HG02623 (cell line): ENCODE measurements at regions not wholly inside any gene's neighbourhood (a gene's known extent, or its start where the extent isn't known, plus 50 kb on each side); places are given as distances from the start of the nearest gene placed in this dataset.

Experiments
- ATAC-seq: cut with Tn5 transposase; IDR thresholded peaks from one replicate; pipeline ENCODE4 v1.9.1; 2021; ENCODE audit warnings: moderate library complexity; ENCODE audit not compliant: unreplicated experiment

DNA sequence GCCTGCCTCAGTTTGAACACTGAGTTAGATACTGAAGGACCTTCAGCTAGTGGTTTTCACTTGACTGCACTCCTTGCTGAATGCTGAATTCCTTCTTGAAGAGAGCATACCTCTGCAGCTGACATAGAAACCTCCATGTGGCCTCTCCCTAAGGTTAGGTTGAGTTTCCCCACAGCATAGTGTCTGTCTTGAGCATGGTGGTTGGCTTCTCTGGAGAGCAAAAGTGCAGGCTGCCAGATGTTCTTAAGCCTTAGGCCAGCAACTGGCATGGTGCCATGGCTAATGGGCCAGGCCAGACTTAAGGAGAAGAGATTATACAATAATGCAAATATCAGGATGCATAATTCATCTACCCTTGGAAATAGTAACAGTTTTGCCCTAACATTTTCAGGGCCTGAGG is 545.6 kb upstream of the ZNF385D start:
- ATAC-seq: no peak

DNA sequence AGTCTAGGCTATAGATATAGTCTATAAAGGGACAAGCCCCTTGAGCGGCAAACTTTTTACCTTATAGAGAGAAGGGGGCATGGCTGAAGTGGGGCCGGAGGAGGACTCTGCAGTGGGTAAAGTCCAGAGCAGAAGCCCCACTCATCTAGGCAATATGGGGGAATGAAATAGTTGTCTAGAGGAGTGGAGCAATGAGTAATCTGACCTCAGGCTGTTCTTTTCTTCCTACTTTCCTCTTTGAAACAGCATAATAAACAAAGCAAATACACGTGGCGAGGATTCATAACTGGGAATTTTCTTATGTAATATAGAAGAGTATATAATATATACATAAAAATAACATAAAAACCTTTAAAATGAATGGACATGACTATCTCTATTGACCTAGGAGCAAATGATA is 546.4 kb upstream of the ZNF385D start:
- no peak for ATAC-seq

DNA sequence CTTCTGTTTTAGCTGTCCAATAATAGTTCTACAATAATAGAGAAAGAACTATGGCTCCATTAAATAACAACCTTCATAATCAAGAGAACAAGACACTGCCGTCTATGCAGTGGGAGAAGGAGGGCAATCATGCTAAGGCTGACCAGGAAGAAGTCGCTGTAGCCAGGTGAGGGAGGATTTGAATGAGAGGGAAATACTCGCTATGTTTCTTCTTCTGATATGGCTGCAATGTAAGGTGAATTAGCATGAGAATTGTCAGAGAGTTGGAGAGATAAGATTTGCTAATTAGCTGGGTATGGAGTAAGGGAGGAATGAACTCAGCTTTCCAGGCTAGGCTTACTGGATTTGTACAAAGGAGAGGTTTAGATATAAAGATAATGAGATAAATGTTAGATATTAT is 555.4 kb upstream of the ZNF385D start:
- ATAC-seq: no peak

DNA sequence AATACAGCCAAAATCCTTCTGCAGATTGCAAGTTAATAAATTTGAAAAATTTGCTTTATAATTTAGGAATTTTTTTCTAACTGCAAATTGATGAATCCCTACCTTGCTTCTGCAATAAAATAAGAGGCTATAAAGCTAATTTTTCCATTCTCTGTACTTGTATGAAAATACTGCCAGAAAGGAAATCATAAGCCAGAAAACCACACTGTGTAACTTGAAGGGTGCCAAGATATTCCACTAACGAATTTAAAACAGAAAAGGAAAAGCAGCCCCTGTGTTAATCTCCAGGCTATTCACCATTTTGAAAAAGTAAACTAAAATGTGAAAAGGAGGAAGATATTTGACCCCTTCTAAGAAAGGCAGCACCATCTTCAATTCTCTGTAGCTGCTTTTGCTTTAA is 557.9 kb upstream of the ZNF385D start:
- no peak for ATAC-seq

DNA sequence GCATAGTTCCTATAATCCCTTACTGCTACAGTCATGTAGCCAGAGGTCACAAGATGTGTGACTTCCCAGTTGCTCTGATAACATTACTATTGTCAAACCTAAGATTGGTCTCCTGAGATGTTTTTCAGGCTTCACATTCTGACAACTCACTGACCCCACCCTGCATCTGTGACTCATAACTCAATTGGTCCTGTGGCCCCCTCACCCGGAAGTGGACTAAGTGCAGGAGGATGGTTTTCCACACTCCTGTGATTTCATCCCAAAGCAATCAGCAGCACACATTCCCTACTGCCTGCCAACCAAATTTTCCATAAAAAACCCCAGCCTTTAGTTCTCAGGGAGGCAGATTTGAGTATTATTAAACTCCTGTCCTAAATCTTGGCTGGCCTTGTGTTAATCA is 564.9 kb upstream of the ZNF385D start:
- no peak for ATAC-seq

DNA sequence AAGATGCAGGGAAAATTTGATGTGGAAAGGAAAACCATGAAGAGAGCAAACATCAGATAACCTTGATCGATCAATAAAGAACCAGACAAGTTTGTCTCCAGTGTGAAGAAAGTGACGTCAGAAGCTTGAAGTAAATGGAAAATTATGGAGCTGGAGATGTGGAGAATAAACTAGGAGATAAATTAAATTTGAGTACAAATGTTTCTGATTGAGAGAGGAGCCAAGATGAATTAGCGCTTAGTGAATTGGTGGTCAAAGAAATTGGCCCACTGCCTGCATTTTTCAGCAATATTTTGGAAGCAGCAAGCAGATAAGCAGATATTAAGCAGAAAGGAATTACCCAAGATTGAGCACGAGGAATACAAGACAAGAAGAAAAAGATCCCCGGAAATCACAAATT is 567.3 kb upstream of the ZNF385D start:
- ATAC-seq: no peak

DNA sequence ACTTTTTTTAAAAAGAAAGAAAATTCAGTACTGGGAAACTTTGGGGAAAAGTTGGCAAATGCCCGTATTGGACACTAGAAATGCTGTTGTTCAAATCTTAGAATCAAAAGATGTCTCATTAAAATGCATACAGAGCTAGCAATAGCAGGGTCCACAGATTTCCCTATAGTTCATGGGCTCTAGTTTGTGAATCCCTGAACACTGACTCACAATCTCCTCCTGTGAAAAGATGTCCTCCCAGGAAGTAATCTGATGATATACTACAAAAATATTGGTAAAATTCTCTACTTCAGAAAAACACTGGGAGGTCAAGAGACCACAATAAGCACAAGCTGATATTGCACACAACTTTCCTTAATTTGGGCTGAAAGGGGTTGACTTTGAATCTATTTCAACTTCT is 568.4 kb upstream of the ZNF385D start:
- ATAC-seq: no peak

DNA sequence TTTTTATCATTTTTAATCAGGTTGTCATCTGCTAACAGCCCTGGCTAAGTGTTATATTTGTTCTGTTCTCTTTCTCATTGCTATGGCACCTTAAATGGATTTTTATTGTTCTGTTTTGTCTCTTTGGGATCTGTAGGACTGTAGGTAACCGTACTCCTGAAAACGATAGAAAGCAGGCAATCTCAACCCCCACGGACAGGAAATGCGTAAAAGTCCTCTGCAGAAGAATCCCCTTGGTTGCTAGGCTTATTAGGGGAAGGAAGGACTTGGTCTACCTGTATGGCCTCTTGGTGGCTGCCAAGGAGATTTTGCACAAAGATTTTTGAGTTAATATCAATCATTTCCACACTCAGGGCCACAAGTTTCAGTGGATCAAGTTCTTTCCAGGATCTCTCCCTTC is 571.9 kb upstream of the ZNF385D start:
- ATAC-seq: no peak

DNA sequence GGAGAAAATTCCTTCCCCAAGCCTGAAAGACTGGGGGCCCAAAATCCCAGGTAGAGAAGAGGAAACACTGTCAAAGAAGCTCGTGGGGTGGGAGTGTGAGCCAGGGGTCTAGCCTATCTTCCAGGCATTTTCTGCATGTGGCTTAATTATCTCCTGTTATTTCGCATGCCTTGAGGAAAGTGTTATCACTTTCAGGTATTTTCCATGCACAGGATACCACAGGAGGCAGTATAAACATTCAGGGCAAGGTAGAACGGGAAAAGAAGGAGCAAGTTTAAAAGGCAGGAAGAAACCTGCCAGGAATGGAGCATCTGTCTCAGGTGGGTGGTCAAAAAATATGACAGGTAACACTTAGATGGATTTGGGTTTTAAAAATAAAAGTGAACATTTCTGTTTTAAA is 575.3 kb upstream of the ZNF385D start:
- no peak for ATAC-seq

DNA sequence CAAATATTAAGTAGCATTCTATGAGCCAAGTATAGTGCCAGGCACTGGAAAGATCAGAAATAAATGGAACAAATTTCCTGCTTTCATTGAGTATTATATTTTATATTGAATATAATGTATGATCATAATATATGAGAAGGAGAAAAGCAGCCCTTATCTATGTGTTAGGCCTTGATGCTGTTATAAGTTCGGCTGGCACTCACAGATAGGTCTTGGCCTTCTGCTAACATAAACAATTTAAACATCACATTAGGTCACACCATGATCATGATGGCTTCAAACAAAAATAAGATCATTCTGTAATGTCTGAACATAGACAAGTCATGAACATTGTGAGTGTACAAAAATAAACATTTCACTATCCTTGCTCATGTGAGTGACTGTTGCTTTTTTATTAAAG is 584.0 kb upstream of the ZNF385D start:
- ATAC-seq: no peak

DNA sequence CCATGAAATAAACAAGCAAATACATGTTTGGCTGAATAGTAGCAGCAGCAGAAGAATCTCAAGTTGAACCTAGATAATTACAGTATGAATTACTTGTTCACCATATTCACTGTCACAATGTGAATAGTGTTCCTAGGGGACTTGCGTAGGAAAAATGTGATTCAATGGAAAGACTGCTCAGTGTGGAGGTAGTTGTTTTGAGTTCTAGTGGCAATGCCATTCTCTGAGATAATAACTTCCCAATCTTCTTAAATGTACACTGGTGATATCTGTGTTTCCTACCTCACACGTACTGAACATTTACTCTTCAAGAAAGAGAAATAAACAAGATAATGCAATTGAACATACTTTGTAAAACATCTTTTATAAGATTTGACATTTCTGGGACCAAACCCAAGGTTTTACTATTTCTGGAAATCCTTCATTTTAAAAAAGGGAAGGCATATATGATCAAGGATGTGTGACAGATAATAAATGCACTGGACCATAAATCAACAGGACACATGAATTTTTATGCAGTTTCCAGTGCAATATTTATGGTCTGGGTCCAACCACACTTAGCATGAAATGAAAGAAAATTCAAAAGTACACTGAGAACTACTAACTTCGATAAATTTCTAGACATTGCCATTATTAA is 598.3 kb upstream of the ZNF385D start:
- no peak for ATAC-seq

DNA sequence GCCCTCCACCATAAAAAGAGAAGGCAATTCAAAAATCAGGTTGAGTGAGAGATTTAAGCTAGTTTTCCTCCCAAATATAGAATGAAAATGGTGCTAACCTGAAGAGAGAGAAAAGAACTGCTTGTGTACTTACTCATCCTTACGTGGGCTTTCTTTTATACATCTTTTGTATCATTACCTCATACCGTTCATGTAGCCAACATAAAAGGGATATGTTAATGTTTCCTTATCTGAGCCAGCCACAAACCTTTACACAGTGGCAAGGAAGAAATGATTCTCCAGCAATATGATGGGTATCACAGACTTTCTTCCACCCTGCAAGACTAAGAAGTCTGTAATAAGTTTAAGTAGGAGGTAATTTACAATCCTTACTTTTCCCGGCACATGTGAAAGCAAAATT is 600.8 kb upstream of the ZNF385D start:
- no peak for ATAC-seq

DNA sequence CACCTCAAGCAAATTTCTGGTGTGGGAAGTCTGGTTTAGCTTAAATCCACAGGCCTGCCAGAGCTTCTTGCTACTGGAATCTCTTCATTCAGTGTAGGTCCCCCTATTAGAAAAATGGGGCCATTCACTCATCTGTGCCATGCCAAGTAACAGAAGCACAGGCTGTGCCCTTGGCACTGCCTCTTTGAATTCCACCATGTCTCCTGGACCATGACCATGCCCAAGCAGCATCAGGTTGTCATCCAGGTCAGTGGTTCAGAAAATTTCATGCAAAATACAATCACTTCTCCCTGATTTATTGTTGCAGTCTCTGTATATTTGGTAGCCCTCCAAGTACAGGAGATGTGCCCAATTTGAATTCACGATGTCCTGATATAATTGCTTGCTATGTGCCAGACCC is 602.1 kb upstream of the ZNF385D start:
- no peak for ATAC-seq

DNA sequence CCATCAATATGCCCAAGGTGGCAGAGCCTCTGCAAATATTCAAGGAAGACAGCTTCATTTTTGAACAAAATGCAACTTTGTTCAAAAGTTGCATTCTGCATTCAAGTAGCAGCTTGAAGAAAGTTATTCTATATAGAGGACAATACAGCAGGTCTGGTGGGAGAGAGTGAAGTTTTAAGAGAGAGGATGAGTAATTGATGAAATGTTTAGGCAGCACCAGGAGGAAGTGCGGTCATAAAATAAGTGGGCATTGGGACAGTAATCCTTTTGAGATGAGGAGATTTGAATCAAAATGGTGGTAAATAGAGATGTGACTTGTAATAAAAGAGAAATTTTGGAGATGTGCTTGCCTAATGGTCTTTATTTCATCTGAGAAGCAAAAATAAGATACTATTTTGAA is 607.3 kb upstream of the ZNF385D start:
- no peak for ATAC-seq

DNA sequence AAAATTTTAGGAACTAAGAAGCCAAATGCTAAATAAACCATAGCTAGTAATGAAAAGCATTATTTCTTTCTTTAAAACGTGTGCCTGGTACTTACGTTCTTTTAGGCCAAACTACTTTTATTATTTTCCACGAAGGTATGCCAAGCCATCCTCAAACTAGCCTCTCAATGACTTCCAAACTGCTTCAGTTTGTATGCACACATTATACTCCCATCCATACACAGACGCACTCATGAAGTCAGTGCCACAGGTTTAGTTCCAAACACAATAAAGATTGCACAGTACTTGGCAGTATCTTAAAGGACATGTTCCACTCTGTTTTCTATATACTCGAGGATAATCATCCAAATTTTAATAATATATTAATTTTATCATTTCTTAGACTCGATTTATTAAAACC is 609.2 kb upstream of the ZNF385D start:
- ATAC-seq: no peak

DNA sequence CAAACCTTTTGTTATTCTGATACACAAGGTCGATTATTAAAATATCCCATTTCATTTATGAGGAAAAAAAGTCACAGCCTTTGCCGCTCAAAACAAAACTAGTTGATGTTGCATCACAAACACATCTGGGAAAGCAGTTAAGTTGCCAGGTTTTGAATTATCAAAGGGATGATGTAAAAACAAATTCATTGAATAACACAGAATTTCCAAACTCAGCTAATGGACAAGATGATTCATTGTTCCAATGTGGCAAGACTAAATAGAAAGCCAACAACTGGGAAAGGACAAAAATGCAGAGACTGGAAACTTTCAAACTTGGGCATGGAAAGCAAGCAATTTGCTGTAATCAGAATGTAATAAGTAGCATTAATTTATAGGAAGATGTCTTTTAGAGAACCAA is 610.0 kb upstream of the ZNF385D start:
- no peak for ATAC-seq

DNA sequence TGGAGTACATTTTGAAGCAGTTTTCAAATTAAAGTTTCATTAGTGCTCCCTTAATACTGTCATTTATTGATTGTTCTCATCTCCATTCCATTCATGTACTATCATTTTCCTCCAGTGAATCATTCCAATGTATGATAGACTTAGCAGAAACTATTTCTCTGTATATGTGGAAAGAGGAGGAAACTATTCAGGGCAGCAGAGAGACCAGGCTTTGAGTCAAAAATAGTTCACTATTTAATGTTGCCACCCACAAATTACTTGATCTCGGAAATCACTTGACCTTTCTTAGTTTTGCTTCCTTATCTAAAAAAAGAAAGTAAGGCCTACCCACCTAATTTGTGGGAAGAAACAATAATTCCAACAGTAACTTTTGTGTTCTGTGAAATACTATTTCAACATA is 610.5 kb upstream of the ZNF385D start:
- no peak for ATAC-seq

DNA sequence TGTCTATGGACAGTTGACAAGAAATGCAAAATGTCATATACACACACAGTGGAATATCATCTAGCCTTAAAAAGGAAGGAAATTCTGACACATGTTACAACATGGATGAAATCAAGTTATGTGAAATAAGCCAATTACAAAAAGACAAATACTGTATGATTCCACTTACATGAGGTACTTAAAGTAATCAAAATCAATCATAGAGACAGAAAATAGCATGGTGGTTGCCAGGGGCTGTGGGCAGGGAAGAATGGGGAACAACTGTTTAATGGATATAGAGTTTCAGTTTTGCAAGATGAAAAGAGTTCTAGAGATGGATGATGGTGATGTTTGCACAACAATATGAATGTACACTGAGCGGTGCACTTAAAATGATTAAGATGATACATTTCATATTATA is 613.8 kb upstream of the ZNF385D start:
- ATAC-seq: no peak

DNA sequence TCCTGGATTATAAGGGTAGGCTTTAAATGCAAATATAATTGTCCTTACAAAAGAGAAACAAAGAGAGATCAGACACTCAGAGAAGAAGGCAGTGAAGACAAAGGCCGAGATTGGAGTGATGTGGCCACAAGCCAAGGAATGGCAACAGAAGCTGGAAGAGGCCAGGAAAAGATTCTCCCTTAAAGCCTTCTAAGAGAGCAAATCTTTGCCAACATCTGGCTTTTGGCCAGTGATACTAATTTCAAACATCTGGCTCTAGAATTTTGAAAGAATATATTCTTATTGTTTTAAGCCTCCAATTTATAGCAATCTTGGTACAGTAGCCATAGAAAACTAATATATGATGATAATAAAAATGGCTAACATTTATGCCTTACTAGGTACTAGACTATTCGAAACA is 615.8 kb upstream of the ZNF385D start:
- ATAC-seq: no peak

DNA sequence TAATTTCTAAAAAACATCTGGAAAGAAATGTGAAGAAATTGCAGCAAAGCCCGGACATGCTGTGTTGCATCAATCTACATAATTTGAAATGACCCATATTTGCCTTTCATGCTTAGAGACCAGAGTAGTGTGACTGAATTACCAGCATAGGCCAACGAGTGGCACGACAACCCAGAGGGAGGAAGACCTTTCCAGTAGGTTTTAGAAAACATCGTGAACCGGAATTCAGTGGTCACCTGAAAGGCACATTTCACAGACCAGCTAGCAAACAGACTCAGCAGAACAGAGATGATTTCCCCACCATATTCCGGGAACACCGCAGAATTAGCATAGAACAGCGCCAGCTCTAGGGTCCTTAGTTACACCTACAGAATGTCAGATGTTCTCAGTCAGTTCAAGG is 620.0 kb upstream of the ZNF385D start:
- no peak for ATAC-seq

DNA sequence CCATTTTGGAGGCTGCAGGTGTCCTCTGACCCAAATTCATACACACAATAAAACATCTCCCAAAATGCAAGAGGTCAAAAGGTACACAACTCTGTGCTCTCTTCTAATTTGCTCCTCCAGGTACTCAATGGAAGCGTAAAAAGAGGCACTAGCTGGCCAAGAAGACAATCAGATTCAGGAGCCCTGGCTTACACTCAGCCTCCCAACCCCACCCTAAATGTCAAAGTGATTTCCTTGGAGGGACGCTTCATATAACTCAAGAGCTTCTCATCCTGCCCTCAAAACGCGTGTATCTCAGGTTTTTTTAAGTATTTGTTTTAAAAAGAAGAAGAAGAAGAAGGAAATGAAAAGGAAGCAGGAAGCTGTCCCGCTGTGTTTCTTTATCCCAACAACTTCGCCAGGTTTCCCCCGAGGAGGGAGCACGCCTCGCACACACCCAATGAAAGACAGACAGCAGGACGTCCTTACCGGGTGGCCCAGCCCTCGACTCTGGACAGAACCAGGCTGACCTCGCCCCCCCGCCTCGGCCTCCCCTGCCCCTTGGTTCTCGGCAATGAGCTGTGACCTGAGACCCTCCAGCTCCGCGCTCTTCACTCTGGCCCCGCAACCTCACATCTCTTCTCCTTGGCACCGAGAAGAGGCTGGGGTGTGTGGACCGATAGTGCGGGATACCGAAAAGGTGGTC is 620.7 kb upstream of the ZNF385D start:
- no peak for ATAC-seq

DNA sequence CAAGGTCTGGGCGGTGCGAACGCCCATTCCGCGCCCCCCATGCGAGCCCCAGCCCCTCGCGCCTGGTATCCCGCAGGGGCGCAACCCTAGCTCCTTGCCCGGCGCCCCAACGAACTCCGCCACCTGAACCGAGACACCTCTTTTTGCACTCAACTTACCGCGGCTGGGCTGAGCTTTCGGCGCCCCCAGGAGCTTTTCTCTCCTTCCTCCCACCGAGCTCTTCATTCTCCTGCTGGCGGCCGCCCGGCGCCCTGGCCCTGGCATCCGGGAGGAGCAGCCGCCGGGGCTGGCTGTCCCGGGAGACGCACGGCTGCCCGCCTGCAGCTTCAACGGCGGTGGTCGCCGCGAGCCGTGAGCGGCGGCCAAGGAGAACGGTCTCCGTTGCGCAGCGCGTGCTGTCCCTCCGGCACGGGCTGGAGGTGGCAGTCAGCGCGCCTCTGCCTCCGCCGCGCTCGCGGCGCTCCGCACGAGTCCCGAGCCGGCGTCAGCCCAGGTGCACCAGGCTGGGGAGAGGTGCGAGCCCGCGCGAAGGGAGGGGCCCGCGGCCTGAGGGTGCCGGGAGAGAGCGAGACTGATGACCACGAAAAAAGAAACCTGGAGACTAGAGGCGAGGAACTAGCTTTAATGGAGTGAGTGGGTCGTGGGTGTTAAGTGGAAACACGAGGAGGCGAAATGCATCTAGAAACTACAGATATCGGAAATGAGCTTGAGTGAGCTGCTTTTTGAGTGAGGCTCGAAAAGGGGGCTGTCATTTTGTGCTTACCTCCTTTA is 621.5 kb upstream of the ZNF385D start:
- no peak for ATAC-seq
